ENCODE measurements at regions not wholly inside any gene's neighbourhood (a gene's known extent, or its start where the extent isn't known, plus 50 kb on each side); places are given as distances from the start of the nearest gene placed in this dataset.

GRCh38 chr16:65598621-65599020 is 476.8 kb upstream of the CDH11 start:
- Histone ChIP-seq H3K9me3 (ENCODE audit: low read depth) (no peaks in the 10 kb centered on the region), H3K79me2 (no peaks in the 10 kb centered on the region), H3K27me3 (no peaks in the 10 kb centered on the region), H3K9me2 (replicated peaks; ENCODE audit: insufficient read depth) (no peaks in the 10 kb centered on the region), H4K20me1 (ENCODE audit: insufficient read depth, poor library complexity, severe bottlenecking) (no peaks in the 10 kb centered on the region), H2AFZ (no peak overlapping the region), H3K27ac (no peak overlapping the region), H3K4me1 (ENCODE audit: insufficient read depth) (no peaks in the 10 kb centered on the region), H3K4me3 (no peak overlapping the region), H3K4me2 (no peak overlapping the region), H3K36me3 (replicated peaks; ENCODE audit: insufficient read depth, low read depth) (no peaks in the 10 kb centered on the region)
- 71% methylated on average over 3 of the region's 3 CpGs for WGBS (ENCODE audit: low lambda C conversion rate, missing lambda C conversion rate)
- no peak for TF ChIP-seq EZH2phosphoT487 (IDR thresholded peaks at IDR 0.05; ENCODE audit: low read depth, severe bottlenecking, unreplicated experiment)
- no peak for TF ChIP-seq CTCF (IDR thresholded peaks at IDR 0.05; ENCODE audit: poor library complexity)
- no peak for TF ChIP-seq EZH2 (IDR thresholded peaks at IDR 0.05; ENCODE audit: borderline replicate concordance)
- DNase-seq (ENCODE audit: low spot score) = no peak

GRCh38 chr16:65583498-65583897 is 461.6 kb upstream of the CDH11 start:
- TF ChIP-seq CTCF (IDR thresholded peaks at IDR 0.05; ENCODE audit: poor library complexity) = no peak
- no peak for TF ChIP-seq EZH2phosphoT487 (IDR thresholded peaks at IDR 0.05; ENCODE audit: low read depth, severe bottlenecking, unreplicated experiment)
- no peak for TF ChIP-seq EZH2 (IDR thresholded peaks at IDR 0.05; ENCODE audit: borderline replicate concordance)
- Histone ChIP-seq H3K27me3 (no peaks in the 10 kb centered on the region), H3K4me3 (no peak overlapping the region), H3K9me2 (replicated peaks; ENCODE audit: insufficient read depth) (no peaks in the 10 kb centered on the region), H2AFZ (no peak overlapping the region), H3K4me2 (no peak overlapping the region), H3K79me2 (no peaks in the 10 kb centered on the region), H3K4me1 (ENCODE audit: insufficient read depth) (no peaks in the 10 kb centered on the region), H3K36me3 (replicated peaks; ENCODE audit: insufficient read depth, low read depth) (no peaks in the 10 kb centered on the region), H4K20me1 (ENCODE audit: insufficient read depth, poor library complexity, severe bottlenecking) (no peaks in the 10 kb centered on the region), H3K9me3 (ENCODE audit: low read depth) (no peaks in the 10 kb centered on the region), H3K27ac (no peak overlapping the region)
- 79% methylated on average over 3 of the region's 3 CpGs for WGBS (ENCODE audit: low lambda C conversion rate, missing lambda C conversion rate)
- no peak for DNase-seq (ENCODE audit: low spot score)

GRCh38 chr16:65579050-65579449 is 457.2 kb upstream of the CDH11 start:
- no peak overlapping the region for H2AFZ ChIP-seq
- no peaks in the 10 kb centered on the region for H3K79me2 ChIP-seq
- H3K4me3 ChIP-seq = no peak overlapping the region
- no peaks in the 10 kb centered on the region for H3K4me1 ChIP-seq (ENCODE audit: insufficient read depth)
- TF ChIP-seq EZH2phosphoT487 (IDR thresholded peaks at IDR 0.05; ENCODE audit: low read depth, severe bottlenecking, unreplicated experiment) = no peak
- TF ChIP-seq CTCF (IDR thresholded peaks at IDR 0.05; ENCODE audit: poor library complexity) = no peak
- no peak for TF ChIP-seq EZH2 (IDR thresholded peaks at IDR 0.05; ENCODE audit: borderline replicate concordance)
- H3K27ac ChIP-seq = no peak overlapping the region
- H3K9me3 ChIP-seq (ENCODE audit: low read depth) = no peaks in the 10 kb centered on the region
- no peaks in the 10 kb centered on the region for H4K20me1 ChIP-seq (ENCODE audit: insufficient read depth, poor library complexity, severe bottlenecking)
- no peaks in the 10 kb centered on the region for H3K36me3 ChIP-seq (replicated peaks; ENCODE audit: insufficient read depth, low read depth)
- H3K4me2 ChIP-seq = no peak overlapping the region
- WGBS (ENCODE audit: low lambda C conversion rate, missing lambda C conversion rate) = 42% methylated on average over 6 of the region's 6 CpGs
- H3K9me2 ChIP-seq (replicated peaks; ENCODE audit: insufficient read depth) = no peaks in the 10 kb centered on the region
- no peaks in the 10 kb centered on the region for H3K27me3 ChIP-seq
- no peak for DNase-seq (ENCODE audit: low spot score)

- Histone ChIP-seq H2AFZ (no peak overlapping the region), H3K79me2 (no peaks in the 10 kb centered on the region), H3K9me3 (ENCODE audit: low read depth) (no peaks in the 10 kb centered on the region), H3K27ac (no peak overlapping the region), H3K9me2 (replicated peaks; ENCODE audit: insufficient read depth) (no peaks in the 10 kb centered on the region), H3K27me3 (no peaks in the 10 kb centered on the region), H4K20me1 (ENCODE audit: insufficient read depth, poor library complexity, severe bottlenecking) (no peaks in the 10 kb centered on the region), H3K4me3 (no peak overlapping the region), H3K4me2 (no peak overlapping the region), H3K36me3 (replicated peaks; ENCODE audit: insufficient read depth, low read depth) (no peaks in the 10 kb centered on the region), H3K4me1 (ENCODE audit: insufficient read depth) (no peaks in the 10 kb centered on the region)
- 84% methylated on average over 10 of the region's 10 CpGs for WGBS (ENCODE audit: low lambda C conversion rate, missing lambda C conversion rate)
- TF ChIP-seq EZH2 (IDR thresholded peaks at IDR 0.05; ENCODE audit: borderline replicate concordance) (no peak), CTCF (IDR thresholded peaks at IDR 0.05; ENCODE audit: poor library complexity) (no peak), EZH2phosphoT487 (IDR thresholded peaks at IDR 0.05; ENCODE audit: low read depth, severe bottlenecking, unreplicated experiment) (no peak)
- DNase-seq (ENCODE audit: low spot score) = no peak
Measured at GRCh38 chr16:65576631-65577030, 454.8 kb upstream of the CDH11 start.
